BE2C (cell line): ENCODE measurements at regions not wholly inside any gene's neighbourhood (a gene's known extent, or its start where the extent isn't known, plus 50 kb on each side); places are given as distances from the start of the nearest gene placed in this dataset.

Experiments used
- DNase-seq: peaks from one replicate; pipeline ENCODE4 v3.0.0-alpha.2; 2020
- H3K27me3 ChIP-seq: fragments of 250-450 bp; sonication (Bioruptor Pico); 2 replicates; pipeline ENCODE4 v1.5.1; 2020; ENCODE audit warnings: mild to moderate bottlenecking
- H3K36me3 ChIP-seq: fragments of 250-450 bp; sonication (Bioruptor Pico); 2 replicates; pipeline ENCODE4 v1.5.1; 2020; ENCODE audit warnings: mild to moderate bottlenecking
- H3K4me1 ChIP-seq: fragments of 250-450 bp; sonication (Bioruptor Pico); 2 replicates; pipeline ENCODE4 v1.5.1; 2020
- H3K4me3 ChIP-seq: 2 replicates; pipeline ENCODE4 v1.5.1; 2011; ENCODE audit warnings: low read depth, low read length
- H3K9me3 ChIP-seq: fragments of 250-450 bp; sonication (Bioruptor Pico); 2 replicates; pipeline ENCODE4 v1.5.1; 2020
- TF ChIP-seq, protein P1 (sequence below): IDR thresholded peaks from 2 replicates; pipeline ENCODE4 v1.5.1; 2012; ENCODE audit warnings: mild to moderate bottlenecking, low read depth, low read length

DNA sequence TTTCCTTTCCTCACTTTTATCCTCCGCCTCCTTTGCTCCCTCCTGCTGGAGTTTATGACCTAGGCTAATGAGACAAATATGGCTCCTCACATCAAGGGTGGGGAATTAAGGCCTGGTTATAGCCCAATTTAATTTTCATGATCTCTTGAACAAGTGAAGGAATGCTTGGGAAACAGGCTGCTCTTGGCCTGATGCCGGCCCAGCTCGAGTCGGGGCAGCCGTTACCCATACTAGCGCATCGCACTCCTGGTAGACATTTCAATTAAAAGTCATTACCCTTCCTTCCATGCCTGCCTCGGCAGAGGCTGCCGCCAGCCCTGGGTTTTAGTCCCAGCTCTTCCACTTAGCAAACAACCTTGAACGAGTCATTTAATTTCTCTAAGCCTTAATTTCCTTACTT, 425.7 kb downstream of the TMEM38B start:
- TF ChIP-seq, protein P1, sequence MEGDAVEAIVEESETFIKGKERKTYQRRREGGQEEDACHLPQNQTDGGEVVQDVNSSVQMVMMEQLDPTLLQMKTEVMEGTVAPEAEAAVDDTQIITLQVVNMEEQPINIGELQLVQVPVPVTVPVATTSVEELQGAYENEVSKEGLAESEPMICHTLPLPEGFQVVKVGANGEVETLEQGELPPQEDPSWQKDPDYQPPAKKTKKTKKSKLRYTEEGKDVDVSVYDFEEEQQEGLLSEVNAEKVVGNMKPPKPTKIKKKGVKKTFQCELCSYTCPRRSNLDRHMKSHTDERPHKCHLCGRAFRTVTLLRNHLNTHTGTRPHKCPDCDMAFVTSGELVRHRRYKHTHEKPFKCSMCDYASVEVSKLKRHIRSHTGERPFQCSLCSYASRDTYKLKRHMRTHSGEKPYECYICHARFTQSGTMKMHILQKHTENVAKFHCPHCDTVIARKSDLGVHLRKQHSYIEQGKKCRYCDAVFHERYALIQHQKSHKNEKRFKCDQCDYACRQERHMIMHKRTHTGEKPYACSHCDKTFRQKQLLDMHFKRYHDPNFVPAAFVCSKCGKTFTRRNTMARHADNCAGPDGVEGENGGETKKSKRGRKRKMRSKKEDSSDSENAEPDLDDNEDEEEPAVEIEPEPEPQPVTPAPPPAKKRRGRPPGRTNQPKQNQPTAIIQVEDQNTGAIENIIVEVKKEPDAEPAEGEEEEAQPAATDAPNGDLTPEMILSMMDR = no peak
- Histone ChIP-seq H3K9me3 (no peaks in the 10 kb centered on the region), H3K4me1 (no peaks in the 10 kb centered on the region), H3K36me3 (no peaks in the 10 kb centered on the region), H3K27me3 (no peaks in the 10 kb centered on the region), H3K4me3 (no peak overlapping the region)
- DNase-seq = no peak

DNA sequence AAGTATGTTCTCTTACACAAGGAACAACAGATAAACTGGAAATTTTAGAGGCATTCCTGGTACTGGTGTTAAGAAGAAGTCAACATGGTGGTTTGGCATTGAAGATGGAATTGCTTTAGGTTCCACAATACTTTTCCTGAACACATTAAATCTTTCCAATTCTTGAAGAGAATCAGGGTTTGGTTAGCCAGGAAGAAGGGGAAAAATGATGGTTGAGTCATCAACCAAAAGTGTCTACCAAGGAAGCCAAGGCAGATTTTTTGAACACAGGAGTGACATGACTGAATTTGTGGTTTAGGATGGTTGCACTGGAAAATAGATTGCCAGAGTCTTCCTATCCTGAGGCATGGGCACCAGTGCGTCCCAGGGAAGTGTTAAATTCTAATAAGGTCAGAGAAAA, 433.4 kb downstream of the TMEM38B start:
- no peak for DNase-seq
- no peaks in the 10 kb centered on the region for H3K4me1 ChIP-seq
- H3K4me3 ChIP-seq = no peak overlapping the region
- H3K36me3 ChIP-seq = no peaks in the 10 kb centered on the region
- no peaks in the 10 kb centered on the region for H3K27me3 ChIP-seq
- H3K9me3 ChIP-seq = no peaks in the 10 kb centered on the region
- TF ChIP-seq, protein P1 = no peak

DNA sequence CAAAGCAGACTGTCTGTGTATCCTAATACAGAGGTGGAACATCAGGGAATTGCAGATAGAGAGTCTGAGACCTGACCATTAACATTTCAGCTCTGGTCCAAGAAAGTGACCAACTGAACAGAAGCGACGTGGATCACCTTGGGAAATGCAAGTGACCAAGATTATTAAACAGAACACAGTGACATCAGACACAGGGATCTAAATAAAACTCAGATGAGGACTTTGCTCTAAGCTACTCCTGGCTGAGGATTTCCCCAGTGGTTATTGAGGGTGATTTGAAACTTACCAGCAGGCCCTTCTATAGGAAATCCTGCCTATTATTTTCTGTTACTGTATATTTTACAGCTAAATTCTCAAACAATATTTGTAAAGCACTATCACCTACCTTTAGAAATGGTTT, 436.0 kb downstream of the TMEM38B start:
- H3K36me3 ChIP-seq = no peaks in the 10 kb centered on the region
- H3K4me3 ChIP-seq = no peak overlapping the region
- H3K4me1 ChIP-seq = no peaks in the 10 kb centered on the region
- no peaks in the 10 kb centered on the region for H3K27me3 ChIP-seq
- TF ChIP-seq, protein P1 = no peak
- DNase-seq = no peak
- H3K9me3 ChIP-seq = no peaks in the 10 kb centered on the region

DNA sequence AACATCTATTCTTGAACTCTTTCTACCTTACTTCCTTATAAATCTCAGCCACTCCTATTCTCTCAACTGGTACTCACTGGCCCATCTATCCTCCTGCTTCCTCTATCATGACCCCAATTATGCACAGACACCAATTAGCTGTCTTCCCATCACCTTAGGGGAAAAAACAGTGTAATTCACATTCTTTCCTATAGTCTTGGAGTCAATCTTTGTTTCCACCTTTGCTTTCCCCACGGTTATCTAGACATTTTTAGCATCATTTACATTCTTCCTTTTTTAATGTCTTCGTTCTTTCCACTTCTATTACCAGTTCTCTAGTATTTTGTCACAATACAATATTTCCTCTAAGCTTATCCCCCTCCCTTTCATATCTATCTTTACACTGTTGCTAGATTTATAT, 449.4 kb downstream of the TMEM38B start:
- Histone ChIP-seq H3K4me3 (no peak overlapping the region), H3K36me3 (no peaks in the 10 kb centered on the region), H3K4me1 (no peaks in the 10 kb centered on the region), H3K9me3 (no peaks in the 10 kb centered on the region), H3K27me3 (no peaks in the 10 kb centered on the region)
- no peak for DNase-seq
- TF ChIP-seq, protein P1 = no peak

DNA sequence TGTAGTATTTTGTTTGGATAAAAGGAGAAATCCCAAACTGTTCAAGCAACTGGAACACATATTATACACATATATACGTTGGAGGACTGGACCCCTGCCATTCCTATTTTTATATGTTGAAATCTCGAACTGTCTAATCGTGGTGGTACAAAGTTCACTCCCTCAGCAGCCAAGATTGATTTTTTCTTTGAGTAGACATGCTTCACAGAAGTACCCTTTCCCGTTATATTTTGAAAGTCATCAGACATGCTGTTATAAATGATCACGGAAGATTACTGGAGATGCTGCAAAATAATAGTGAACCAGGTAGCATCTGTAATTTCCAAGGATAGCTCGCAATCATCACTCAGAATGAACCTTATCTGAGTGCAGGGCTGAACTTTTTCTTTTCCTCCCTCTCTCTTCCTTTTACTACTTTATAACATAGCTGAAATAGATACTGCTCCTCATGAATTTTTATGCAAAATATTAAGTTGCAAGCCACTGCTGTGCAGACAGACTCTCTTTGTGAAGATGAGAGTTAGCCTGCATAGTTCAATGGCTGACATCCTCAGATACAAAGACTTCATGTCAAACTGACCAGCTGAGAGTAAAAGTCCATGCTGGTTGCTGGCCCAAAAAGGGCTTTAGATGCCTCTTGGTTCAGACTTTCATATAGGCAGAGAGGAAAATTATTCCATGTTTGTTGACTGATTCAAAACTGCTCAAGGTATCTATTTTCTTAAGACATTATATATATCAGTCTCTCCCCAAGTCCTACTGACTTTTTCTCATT, 451.9 kb downstream of the TMEM38B start:
- Histone ChIP-seq H3K27me3 (no peaks in the 10 kb centered on the region), H3K4me1 (no peaks in the 10 kb centered on the region), H3K9me3 (no peaks in the 10 kb centered on the region), H3K36me3 (no peaks in the 10 kb centered on the region), H3K4me3 (no peak overlapping the region)
- TF ChIP-seq, protein P1 = no peak
- DNase-seq = no peak

DNA sequence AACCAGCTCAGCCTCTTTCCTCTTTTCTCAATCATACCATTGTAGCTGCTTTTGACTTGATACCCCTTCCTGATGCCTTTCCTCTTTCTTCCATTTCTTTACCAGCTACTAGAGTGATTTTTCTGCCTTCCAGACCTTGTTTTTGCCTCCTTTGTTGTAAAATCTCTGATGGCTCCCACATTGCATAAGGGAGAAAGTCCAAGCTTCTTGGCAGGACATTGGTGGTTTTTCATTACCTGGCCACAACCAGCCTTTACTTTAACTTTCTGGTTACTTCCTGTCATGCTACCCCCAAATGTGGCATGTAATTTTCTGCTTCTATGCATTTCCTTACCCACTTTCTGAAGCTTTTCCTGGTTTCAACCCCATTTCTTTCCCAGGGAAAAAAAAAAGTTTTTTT, 452.5 kb downstream of the TMEM38B start:
- Histone ChIP-seq H3K4me3 (no peak overlapping the region), H3K36me3 (no peaks in the 10 kb centered on the region), H3K4me1 (no peaks in the 10 kb centered on the region), H3K27me3 (no peaks in the 10 kb centered on the region), H3K9me3 (no peaks in the 10 kb centered on the region)
- no peak for DNase-seq
- TF ChIP-seq, protein P1 = no peak
